ENCODE measurements at regions not wholly inside any gene's neighbourhood (a gene's known extent, or its start where the extent isn't known, plus 50 kb on each side); places are given as distances from the start of the nearest gene placed in this dataset.
"Not testable (repeated sequence)": the region's sequence is repeated elsewhere in the genome, so short reads cannot be mapped to it uniquely, and the experiment has no call there.

- DNase-seq (ENCODE audit: low spot score) = no peak
These were observed 1062.5 kb downstream of the CDH9 start for GRCh38 chr5:25975885-25976284.

- no peak for DNase-seq (ENCODE audit: low spot score)
These were observed 1063.9 kb downstream of the CDH9 start for GRCh38 chr5:25974451-25974850.

GRCh38 chr5:25970906-25971489 is 1067.4 kb downstream of the CDH9 start:
- no peak for DNase-seq (ENCODE audit: low spot score)

GRCh38 chr5:25969042-25969441 is 1069.3 kb downstream of the CDH9 start:
- DNase-seq (ENCODE audit: low spot score) = not testable (repeated sequence)

- DNase-seq (ENCODE audit: low spot score) = no peak
These were observed 1074.4 kb downstream of the CDH9 start for GRCh38 chr5:25964009-25964372.

GRCh38 chr5:25963251-25964008 is 1075.0 kb downstream of the CDH9 start:
- no peak for DNase-seq (ENCODE audit: low spot score)

GRCh38 chr5:25955337-25955736 is 1083.0 kb downstream of the CDH9 start:
- DNase-seq (ENCODE audit: low spot score) = no peak

- DNase-seq (ENCODE audit: low spot score) = no peak
These were observed 1087.7 kb downstream of the CDH9 start for GRCh38 chr5:25950681-25951080.

GRCh38 chr5:25948278-25948677 is 1090.1 kb downstream of the CDH9 start:
- DNase-seq (ENCODE audit: low spot score) = no peak

GRCh38 chr5:25944786-25945185 is 1093.6 kb downstream of the CDH9 start:
- DNase-seq (ENCODE audit: low spot score) = no peak

GRCh38 chr5:25909163-25909562 is 1129.2 kb downstream of the CDH9 start:
- no peak for DNase-seq (ENCODE audit: low spot score)

- no peak for DNase-seq (ENCODE audit: low spot score)
These were observed 1132.7 kb downstream of the CDH9 start for GRCh38 chr5:25905646-25906045.

GRCh38 chr5:25892211-25892610 is 1146.2 kb downstream of the CDH9 start:
- no peak for DNase-seq (ENCODE audit: low spot score)

GRCh38 chr5:25891691-25892090 is 1146.7 kb downstream of the CDH9 start:
- DNase-seq (ENCODE audit: low spot score) = no peak

GRCh38 chr5:25881318-25882036 is 1156.9 kb downstream of the CDH9 start:
- DNase-seq (ENCODE audit: low spot score) = no peak

- no peak for DNase-seq (ENCODE audit: low spot score)
These were observed 1174.6 kb downstream of the CDH9 start for GRCh38 chr5:25863811-25864210.

- no peak for DNase-seq (ENCODE audit: low spot score)
These were observed 1176.1 kb downstream of the CDH9 start for GRCh38 chr5:25862276-25862675.

GRCh38 chr5:25858019-25858418 is 1180.4 kb downstream of the CDH9 start:
- no peak for DNase-seq (ENCODE audit: low spot score)

GRCh38 chr5:25851301-25851700 is 1187.1 kb downstream of the CDH9 start:
- DNase-seq (ENCODE audit: low spot score) = no peak

- DNase-seq (ENCODE audit: low spot score) = no peak
These were observed 1187.8 kb downstream of the CDH9 start for GRCh38 chr5:25850581-25850980.

- no peak for DNase-seq (ENCODE audit: low spot score)
These were observed 1189.1 kb downstream of the CDH9 start for GRCh38 chr5:25849270-25849669.

- DNase-seq (ENCODE audit: low spot score) = no peak
These were observed 1178.6 kb upstream of the CDH10 start for GRCh38 chr5:25823330-25823873.

Measured in HuH-7.5 (cell line).